Kidney epithelial cell (primary cell): ENCODE measurements at regions not wholly inside any gene's neighbourhood (a gene's known extent, or its start where the extent isn't known, plus 50 kb on each side); places are given as distances from the start of the nearest gene placed in this dataset.
"Not testable (repeated sequence)": the region's sequence is repeated elsewhere in the genome, so short reads cannot be mapped to it uniquely, and the experiment has no call there.

Experiments
- DNase-seq: peaks from one replicate; pipeline ENCODE4 v3.0.0-alpha.2; 2010; ENCODE audit warnings: low read depth
- H3K27me3 ChIP-seq: 2 replicates; pipeline ENCODE4 v1.6.0; 2011; ENCODE audit warnings: low read length; ENCODE audit not compliant: control insufficient read depth, insufficient read depth
- H3K36me3 ChIP-seq: 2 replicates; pipeline ENCODE4 v1.5.1; 2011; ENCODE audit warnings: low read length; ENCODE audit not compliant: control insufficient read depth, insufficient read depth
- H3K4me3 ChIP-seq: 2 replicates; pipeline ENCODE4 v1.5.1; 2011; ENCODE audit warnings: low read depth, mild to moderate bottlenecking, control low read depth, low read length
- CTCF ChIP-seq: IDR thresholded peaks from 2 replicates; pipeline ENCODE4 v1.5.1; 2011; ENCODE audit warnings: mild to moderate bottlenecking, moderate library complexity, low read length, control low read depth, inconsistent platforms; ENCODE audit not compliant: insufficient read depth, poor library complexity, severe bottlenecking

GRCh38 chr6:166802401-166802800 lies 153.9 kb downstream of the RNASET2 start:
- Histone ChIP-seq H3K4me3 (no peak overlapping the region), H3K27me3 (no peaks in the 10 kb centered on the region), H3K36me3 (no peaks in the 10 kb centered on the region)
- no peak for DNase-seq
- no peak for TF ChIP-seq CTCF

DNA sequence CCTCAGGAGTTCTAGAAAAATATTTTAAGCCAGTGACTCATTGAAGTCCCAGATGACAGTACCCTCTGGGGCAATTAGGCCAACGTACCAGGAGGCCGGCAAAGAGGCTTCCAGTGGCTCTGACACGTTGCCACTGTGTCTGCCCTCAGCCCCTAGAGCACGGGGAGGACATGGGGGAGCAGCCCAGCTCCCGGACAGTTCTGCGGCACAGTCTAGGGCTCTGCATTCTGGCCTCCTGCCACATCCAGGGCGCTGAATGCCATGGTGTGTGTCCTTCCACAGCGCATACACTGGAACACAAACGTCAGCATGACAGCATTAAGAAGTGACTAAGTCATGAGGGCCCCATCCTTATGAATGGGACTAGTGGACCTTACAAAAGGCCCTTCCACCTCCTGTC lies 156.2 kb downstream of the RNASET2 start:
- H3K27me3 ChIP-seq, result no peaks in the 10 kb centered on the region
- no peak for DNase-seq
- H3K36me3 ChIP-seq, result no peaks in the 10 kb centered on the region
- no peak for TF ChIP-seq CTCF
- H3K4me3 ChIP-seq, result no peak overlapping the region

DNA sequence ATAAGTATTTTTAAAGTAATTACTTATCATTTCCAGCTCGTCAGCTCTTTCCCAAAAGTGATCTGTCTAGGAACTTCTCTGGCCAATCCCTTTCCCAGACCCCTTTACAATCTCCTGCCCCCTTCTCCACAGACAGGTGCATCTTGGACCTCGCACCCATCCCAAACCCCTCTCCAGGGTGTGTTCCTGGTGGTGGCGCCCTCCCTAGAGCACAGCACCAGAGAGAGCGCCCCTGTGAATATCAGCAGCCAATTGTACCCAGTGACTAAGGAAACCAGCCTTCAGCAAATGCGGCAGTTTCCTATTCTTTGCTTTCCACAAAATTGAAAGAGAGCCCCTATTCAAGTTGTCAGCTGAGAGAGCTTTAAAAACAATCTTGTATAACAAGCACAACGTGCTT lies 157.7 kb downstream of the RNASET2 start:
- Histone ChIP-seq H3K36me3 (no peaks in the 10 kb centered on the region), H3K4me3 (no peak overlapping the region), H3K27me3 (no peaks in the 10 kb centered on the region)
- no peak for DNase-seq
- no peak for TF ChIP-seq CTCF

DNA sequence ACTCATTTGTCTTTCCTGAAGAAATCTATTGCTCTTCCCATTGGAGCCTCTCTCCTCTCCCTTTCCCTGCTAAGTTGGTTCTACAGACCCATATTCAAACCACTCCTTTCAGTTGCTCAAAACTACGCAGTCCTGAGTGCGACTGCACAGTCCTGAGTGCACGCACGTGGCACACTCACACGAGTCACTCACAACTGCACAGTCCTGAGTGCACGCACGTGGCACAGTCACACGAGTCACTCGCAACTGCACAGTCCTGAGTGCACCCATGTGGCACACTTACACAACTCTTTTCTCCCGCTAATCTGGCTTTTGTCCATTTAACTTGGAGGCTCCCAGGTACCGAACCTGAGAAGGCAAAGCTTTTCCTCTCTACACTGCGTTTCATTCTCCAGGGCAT lies 159.7 kb downstream of the RNASET2 start:
- no peak for DNase-seq
- H3K27me3 ChIP-seq, result no peaks in the 10 kb centered on the region
- H3K4me3 ChIP-seq, result no peak overlapping the region
- no peak for TF ChIP-seq CTCF
- no peaks in the 10 kb centered on the region for H3K36me3 ChIP-seq

DNA sequence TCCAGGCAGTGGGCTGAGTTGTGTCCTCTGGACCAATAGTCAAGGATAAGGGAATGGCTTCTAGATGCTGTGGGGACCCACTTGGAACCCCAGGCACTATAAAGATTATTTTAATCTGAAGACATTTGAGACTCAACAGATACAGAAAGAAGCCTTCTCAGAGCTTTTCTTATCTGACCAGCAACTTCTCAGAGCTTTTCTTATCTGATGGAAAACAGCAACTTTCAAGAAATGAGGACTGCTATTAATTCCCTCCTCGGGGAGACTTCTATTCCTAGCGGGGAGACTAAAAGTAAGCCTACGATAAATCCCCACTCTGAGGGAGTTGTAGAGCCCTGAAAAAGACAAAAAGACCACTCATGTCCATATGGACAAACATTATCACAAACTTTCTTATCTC lies 160.5 kb downstream of the RNASET2 start:
- no peak for DNase-seq
- Histone ChIP-seq H3K36me3 (no peaks in the 10 kb centered on the region), H3K4me3 (no peak overlapping the region), H3K27me3 (no peaks in the 10 kb centered on the region)
- TF ChIP-seq CTCF, result no peak

DNA sequence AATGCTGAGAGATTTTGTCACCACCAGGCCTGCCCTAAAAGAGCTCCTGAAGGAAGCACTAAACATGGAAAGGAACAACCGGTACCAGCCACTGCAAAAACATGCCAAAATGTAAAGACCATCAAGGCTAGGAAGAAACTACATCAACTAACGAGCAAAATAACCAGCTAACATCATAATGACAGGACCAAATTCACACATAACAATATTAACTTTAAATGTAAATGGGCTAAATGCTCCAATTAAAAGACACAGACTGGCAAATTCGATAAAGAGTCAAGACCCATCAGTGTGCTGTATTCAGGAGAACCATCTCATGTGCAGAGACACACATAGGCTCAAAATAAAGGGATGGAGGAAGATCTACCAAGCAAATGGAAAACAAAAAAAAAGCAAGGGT lies 163.8 kb upstream of the RPS6KA2 start:
- H3K36me3 ChIP-seq, H3K27me3 ChIP-seq, H3K4me3 ChIP-seq, DNase-seq: not testable (repeated sequence)

- not testable (repeated sequence) for H3K27me3 ChIP-seq, H3K36me3 ChIP-seq, DNase-seq, H3K4me3 ChIP-seq
Observed at GRCh38 chr6:166788846-166789529, 161.9 kb upstream of the RPS6KA2 start.
